MG63 (cell line): ENCODE measurements at regions not wholly inside any gene's neighbourhood (a gene's known extent, or its start where the extent isn't known, plus 50 kb on each side); places are given as distances from the start of the nearest gene placed in this dataset.
"Not testable (repeated sequence)": the region's sequence is repeated elsewhere in the genome, so short reads cannot be mapped to it uniquely, and the experiment has no call there.

Source experiments
- DNase-seq: peaks from one replicate; pipeline ENCODE4 v3.0.0-alpha.2; 2020
- H3K27me3 ChIP-seq: fragments of 250-450 bp; sonication (Bioruptor Pico); 2 replicates; pipeline ENCODE4 v1.5.1; 2020; ENCODE audit warnings: mild to moderate bottlenecking, moderate library complexity
- H3K36me3 ChIP-seq: fragments of 250-450 bp; sonication (Bioruptor Pico); 2 replicates; pipeline ENCODE4 v1.5.1; 2020; ENCODE audit warnings: mild to moderate bottlenecking, moderate library complexity
- H3K4me3 ChIP-seq: fragments of 250-450 bp; sonication (Bioruptor Pico); 2 replicates; pipeline ENCODE4 v1.5.1; 2020; ENCODE audit warnings: mild to moderate bottlenecking, moderate library complexity
- H3K9me3 ChIP-seq: fragments of 250-450 bp; sonication (Bioruptor Pico); 2 replicates; pipeline ENCODE4 v1.5.1; 2020; ENCODE audit warnings: mild to moderate bottlenecking, moderate library complexity

DNA sequence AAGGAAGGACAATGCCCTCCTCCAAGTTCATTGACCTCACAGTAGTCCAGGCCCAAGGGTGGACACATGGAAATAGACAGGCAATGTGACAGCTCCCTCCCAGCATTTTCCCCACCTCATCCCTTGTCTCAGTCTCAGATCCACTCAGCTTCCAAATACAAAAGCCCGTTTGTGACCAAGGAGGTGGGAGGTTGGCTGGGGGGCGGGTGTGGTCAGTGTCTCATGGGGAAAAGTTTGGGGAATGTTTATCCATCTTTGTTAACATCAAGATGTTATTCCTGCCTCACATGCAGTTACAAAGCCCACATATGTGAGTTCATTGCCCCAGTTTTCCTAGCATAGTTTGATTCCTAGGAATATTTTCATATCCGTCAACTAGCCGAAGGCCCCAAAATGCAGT lies 338.5 kb upstream of the PPP2R3A start:
- no peaks in the 10 kb centered on the region for H3K36me3 ChIP-seq
- H3K4me3 ChIP-seq = no peak overlapping the region
- no peak for DNase-seq
- peaks cover 7% of the 10 kb centered on the region; the same call in 1 of the 2 replicates for H3K27me3 ChIP-seq
- H3K9me3 ChIP-seq = no peaks in the 10 kb centered on the region

DNA sequence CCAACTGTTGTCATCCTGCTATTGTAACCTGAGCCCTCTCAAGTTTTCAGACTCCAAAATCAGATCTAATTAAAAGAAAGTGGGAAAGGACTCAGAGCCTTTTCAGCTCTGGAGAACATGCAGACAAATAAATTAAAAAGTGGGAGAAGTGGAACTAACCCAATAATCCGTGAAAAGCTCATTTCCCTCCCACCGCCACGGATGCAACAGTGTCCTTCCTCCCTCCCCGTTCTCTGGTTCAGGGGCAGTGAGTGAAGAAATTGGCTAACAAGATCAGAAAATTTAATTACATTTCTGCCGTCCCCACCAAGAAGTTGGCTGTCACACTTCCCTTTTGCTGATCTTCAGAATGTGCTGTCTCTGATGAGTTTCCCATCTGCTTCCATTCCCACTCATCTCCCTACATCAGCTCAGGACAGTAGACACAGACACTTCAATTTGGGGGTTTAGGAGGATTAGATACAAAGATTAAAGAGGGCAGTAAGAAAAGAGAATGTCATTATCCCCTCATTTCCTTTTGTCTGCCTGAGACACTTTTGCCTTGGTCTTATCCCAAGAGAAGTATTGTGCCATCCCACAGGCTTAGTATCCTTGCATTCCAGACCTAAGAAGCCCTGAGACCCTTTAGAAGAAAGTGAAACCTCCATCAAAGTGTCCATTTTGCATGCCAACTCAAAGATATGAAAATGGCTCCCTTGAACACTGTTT lies 335.7 kb upstream of the PPP2R3A start:
- no peak for DNase-seq
- H3K27me3 ChIP-seq = peaks cover 7% of the 10 kb centered on the region; the same call in 1 of the 2 replicates
- H3K4me3 ChIP-seq = no peak overlapping the region
- no peaks in the 10 kb centered on the region for H3K9me3 ChIP-seq
- H3K36me3 ChIP-seq = no peaks in the 10 kb centered on the region

DNA sequence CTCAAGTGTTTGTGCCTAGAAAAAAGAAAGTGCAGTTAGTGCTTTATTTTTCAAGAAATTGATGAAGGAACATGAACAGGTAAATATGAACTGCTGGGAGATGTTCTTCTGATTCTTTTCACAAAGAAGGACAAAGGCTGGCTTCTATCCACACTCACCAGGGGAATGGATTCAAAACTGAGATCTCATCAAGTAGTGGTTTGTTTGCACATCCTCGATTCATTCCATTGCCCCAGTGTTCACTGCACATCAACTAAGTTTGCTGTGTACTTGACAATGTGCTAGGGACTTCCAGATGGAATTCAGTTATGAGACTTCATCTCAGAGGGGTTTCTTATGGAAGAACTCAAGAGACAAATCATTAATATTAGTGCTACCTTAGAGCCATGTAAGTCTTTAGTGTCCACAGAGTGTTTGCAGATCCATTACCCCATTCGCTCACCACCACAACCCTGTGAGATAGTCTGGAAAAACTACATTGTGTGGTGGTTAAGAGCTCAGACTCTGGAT lies 332.9 kb upstream of the PPP2R3A start:
- DNase-seq = no peak
- Histone ChIP-seq H3K4me3 (no peak overlapping the region), H3K27me3 (peaks cover 2% of the 10 kb centered on the region; the same call in 1 of the 2 replicates), H3K9me3 (no peaks in the 10 kb centered on the region), H3K36me3 (no peaks in the 10 kb centered on the region)

DNA sequence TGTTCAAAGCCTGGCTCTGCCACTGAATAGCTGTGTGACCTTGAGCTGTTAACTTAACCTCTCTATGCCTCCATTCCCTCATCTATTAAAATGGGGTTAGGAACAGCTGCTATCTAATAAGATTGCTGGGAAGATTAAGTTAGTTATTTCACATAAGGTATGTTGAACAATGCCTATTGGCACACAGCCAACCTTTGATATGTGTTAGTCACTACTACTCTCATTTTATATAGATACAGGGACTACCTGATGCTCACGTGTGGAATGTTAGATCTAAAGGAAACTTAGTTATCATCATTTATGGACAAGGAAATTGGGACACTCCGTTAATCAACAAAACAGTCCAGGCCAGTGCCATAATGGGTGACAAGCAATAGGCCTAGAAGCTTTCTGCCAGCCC lies 332.4 kb upstream of the PPP2R3A start:
- Histone ChIP-seq H3K36me3 (no peaks in the 10 kb centered on the region), H3K27me3 (peaks cover 2% of the 10 kb centered on the region; the same call in 1 of the 2 replicates), H3K9me3 (no peaks in the 10 kb centered on the region), H3K4me3 (no peak overlapping the region)
- DNase-seq = no peak

DNA sequence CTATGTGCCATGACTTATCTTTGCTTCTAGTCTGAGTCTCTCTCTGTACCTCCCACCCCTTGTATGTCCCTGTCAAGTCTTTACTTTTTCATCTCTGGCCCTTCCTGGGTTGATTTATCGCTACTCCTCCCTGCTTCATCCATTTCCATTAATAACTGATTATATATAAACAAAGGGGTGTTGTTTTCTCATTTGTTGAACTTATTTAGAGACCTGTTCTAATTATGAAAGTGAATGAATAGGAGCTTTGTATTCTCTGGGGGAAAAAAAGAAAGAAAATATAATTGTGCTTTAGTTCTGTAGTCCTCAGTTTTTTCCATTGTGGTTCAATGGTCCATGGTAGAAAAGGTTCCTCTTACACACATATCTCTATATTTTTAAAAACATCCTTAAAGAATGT lies 328.9 kb upstream of the PPP2R3A start:
- H3K9me3 ChIP-seq = no peaks in the 10 kb centered on the region
- no peaks in the 10 kb centered on the region for H3K36me3 ChIP-seq
- DNase-seq = no peak
- H3K4me3 ChIP-seq = no peak overlapping the region
- H3K27me3 ChIP-seq = no peaks in the 10 kb centered on the region; the same call in 1 of the 2 replicates

DNA sequence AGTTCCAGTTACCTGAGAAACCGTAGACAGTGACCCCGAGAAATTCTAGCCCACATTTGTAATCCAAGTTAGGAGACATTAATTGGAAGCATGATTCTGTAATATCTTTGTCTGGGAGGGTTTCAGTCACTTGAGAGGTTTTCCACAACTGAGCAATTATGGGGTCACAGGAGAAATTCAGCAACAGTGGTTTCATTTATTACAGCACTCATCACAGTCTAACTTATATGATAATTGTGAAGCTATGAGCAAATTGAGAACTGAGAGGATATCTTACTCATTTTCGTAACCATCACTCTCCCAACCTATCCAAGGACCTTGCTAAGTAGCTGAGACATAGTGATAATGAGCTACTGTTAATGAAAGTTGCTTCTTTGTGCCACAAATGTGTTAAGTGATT lies 328.5 kb upstream of the PPP2R3A start:
- Histone ChIP-seq H3K36me3 (no peaks in the 10 kb centered on the region), H3K4me3 (no peak overlapping the region), H3K27me3 (no peaks in the 10 kb centered on the region; the same call in 1 of the 2 replicates), H3K9me3 (no peaks in the 10 kb centered on the region)
- no peak for DNase-seq

DNA sequence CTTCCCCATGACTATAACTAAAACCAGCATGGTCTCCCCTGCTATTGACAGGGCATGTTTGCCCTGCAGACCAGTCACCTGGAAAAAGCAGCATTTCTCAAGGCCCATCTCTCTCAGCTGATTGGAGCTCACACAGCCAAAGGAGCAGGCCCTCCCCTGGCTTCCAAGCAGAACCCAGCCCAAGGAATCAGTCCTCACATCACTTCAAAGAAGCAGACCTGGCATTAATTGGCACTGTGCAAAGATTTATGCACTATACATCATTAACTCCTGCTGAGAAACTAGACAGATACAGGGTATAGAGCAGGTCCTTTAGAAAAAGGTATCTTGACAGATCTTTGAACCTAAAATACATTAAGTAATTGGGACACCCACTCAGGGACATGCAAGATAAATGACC lies 323.8 kb upstream of the PPP2R3A start:
- no peak for DNase-seq
- Histone ChIP-seq H3K27me3 (no peaks in the 10 kb centered on the region; the same call in 1 of the 2 replicates), H3K4me3 (no peak overlapping the region), H3K9me3 (peaks cover 2% of the 10 kb centered on the region; the same call in 1 of the 2 replicates), H3K36me3 (no peaks in the 10 kb centered on the region)

DNA sequence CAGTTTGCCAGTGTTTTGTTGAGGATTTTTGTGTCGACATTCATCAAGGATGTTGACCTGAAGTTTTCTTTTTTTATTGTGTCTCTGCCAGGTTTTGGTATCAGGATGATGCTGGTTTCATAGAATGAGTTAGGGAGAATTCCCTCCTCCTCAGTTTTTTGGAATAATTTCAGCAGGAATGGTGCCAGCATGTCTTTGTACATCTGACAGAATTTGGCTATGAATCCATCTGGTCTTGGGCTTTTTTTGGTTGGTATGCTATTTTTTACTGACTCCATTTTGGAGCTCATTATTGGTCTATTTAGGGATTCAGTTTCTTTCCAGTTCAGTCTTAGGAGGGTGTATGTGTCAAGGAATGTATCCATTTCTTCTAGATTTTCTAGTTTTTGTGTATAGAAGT lies 320.0 kb upstream of the PPP2R3A start:
- DNase-seq = no peak
- no peaks in the 10 kb centered on the region; the same call in 1 of the 2 replicates for H3K27me3 ChIP-seq
- H3K4me3 ChIP-seq = no peak overlapping the region
- peaks cover 4% of the 10 kb centered on the region for H3K9me3 ChIP-seq
- no peaks in the 10 kb centered on the region for H3K36me3 ChIP-seq

DNA sequence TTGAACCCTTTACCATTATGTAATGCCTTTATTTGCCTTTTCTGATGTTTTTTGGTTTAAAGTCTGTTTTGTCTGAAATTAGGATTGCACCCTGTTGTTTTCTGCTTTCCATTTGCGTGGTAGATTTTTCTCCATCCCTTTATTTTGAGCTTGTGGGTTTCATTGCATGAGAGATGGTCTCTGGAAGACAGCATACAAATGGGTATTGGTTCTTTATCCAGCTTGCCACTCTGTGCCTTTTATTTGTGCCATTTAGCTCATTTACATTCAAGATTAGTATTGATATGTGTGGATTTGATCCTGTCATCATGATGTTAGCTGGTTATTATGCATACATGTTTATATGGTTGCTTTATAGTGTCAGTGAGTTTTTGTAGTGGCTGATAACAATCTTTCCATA lies 318.7 kb upstream of the PPP2R3A start:
- no peak overlapping the region for H3K4me3 ChIP-seq
- H3K36me3 ChIP-seq = no peaks in the 10 kb centered on the region
- H3K27me3 ChIP-seq = no peaks in the 10 kb centered on the region
- no peak for DNase-seq
- H3K9me3 ChIP-seq = peaks cover 4% of the 10 kb centered on the region

DNA sequence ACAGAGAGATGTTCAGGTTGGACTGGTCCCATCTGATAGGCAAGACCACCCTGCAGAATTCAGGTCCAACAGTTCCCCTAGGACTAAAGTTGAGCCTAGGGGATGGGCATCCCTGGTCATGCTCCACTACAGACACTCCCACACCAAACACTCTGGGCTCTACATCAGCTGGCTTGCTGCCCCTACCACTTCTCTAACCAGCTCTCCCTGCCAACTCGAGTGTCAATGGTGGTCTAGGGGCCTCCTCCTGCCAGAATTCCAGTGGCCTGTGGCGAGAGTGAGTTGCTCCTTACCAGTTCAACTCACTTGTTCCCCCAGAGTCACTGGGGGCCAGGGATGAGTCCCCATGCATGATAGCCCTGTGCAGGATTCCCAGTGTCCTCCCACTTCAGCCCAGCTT lies 316.2 kb upstream of the PPP2R3A start:
- H3K9me3 ChIP-seq = peaks cover 4% of the 10 kb centered on the region
- no peak overlapping the region for H3K4me3 ChIP-seq
- H3K36me3 ChIP-seq = no peaks in the 10 kb centered on the region
- no peak for DNase-seq
- 0 out of 2 replicates have a peak, but pooled peaks cover 2% of the 10 kb centered on the region for H3K27me3 ChIP-seq

DNA sequence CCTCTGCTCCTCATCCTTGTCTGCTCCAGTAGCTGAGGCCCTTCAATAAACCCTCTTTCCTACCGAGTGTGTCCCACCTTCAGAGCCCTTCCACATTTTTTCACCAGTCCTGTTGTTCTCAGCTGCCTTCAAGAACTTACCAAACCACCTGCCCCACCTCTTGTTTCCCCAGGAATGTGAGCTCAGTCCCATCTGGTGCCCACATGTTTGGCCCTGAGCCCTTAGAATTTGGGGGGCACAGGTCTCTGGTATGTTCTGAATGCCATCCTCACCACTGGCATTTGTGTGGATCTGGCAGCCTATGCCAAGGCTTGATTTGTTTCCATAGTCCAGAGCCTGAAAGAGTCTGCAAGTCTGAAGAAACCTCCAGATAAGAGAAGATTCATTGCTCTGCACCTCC lies 315.2 kb upstream of the PPP2R3A start:
- no peaks in the 10 kb centered on the region for H3K36me3 ChIP-seq
- no peak for DNase-seq
- H3K9me3 ChIP-seq = peaks cover 4% of the 10 kb centered on the region
- no peak overlapping the region for H3K4me3 ChIP-seq
- 0 out of 2 replicates have a peak, but pooled peaks cover 2% of the 10 kb centered on the region for H3K27me3 ChIP-seq

DNA sequence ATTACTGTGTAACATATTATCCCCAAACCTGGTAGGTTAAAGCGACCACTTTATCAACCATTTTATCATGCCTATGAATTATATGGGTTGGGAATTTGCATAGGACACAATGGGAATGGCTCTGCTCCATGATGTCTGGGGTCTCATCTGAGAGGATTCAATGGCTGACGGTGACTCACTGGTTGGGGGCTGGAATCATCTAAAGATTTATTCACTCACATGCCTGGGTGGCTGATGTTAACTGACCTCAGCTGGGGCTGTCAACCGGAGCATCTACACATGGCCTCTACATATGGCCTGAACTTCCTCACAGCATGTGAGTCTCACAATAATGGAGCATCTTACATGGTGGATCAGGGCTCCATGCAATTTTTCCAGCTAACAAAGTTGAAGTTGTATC lies 313.1 kb upstream of the PPP2R3A start:
- Histone ChIP-seq H3K4me3 (no peak overlapping the region), H3K27me3 (peaks cover 2% of the 10 kb centered on the region; the same call in 1 of the 2 replicates)
- no peak for DNase-seq

DNA sequence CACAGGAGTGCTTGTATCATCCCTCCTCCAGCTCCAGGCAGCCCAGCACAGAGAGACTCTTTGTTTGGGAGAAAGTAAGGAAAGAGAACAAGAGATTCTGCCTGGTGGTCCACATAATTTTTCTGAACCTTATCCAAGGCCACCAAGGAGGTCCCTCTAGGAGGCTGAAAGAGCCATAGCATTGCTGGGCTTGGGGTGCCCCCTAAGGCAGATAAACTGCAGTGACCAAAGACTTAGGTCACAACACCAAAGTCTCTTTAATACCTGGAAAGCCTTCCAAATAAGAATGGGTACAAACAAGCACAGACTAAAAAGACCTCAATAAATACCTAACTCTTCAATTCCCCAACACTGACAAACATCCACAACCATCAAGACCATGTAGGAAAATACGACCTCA lies 310.2 kb upstream of the PPP2R3A start:
- peaks cover 2% of the 10 kb centered on the region; the same call in 1 of the 2 replicates for H3K27me3 ChIP-seq
- no peak overlapping the region for H3K4me3 ChIP-seq
- no peaks in the 10 kb centered on the region for H3K36me3 ChIP-seq

More for the DNA sequence above, 313.1 kb upstream of the PPP2R3A start:
- Histone ChIP-seq H3K36me3 (no peaks in the 10 kb centered on the region), H3K9me3 (no peaks in the 10 kb centered on the region; the same call in 1 of the 2 replicates)

DNA sequence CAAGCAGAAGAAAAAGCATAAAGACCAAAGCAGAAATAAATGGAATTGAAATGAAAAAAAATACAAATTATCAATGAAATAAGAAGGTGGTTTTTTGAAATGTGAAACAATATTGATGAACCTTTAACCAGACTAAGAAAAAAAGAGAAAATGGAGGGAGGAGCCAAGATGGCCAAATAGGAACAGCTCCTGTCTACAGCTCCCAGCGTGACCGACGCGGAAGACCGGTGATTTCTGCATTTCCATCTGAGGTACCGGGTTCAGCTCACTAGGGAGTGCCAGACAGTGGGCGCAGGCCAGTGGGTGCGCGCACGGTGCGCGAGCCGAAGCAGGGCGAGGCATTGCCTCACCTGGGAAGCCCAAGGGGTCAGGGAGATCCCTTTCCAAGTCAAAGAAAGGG lies 307.1 kb upstream of the PPP2R3A start:
- not testable (repeated sequence) for H3K9me3 ChIP-seq, H3K36me3 ChIP-seq, H3K27me3 ChIP-seq, H3K4me3 ChIP-seq, DNase-seq

More for the DNA sequence above, 310.2 kb upstream of the PPP2R3A start:
- no peak for DNase-seq
- no peaks in the 10 kb centered on the region; the same call in 1 of the 2 replicates for H3K9me3 ChIP-seq

DNA sequence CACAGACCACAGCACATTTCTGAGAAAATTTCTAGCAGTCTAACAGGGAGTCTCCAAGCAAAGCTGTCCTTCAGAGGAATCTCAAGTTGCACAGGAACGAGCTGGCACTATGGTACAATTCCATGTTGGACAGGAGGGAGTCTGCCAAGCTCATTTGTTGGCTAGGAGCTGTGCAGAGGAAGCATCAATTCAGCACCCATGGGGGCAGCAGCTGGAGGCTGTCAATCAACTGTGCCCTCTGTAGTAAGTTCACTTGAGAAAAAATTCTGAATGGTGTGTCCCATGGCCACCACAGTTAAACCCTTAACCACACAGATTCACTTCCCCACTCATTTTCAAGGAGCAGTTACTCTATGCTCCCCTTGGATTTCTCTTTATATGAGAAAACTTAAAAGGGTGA lies 298.5 kb upstream of the PPP2R3A start:
- Histone ChIP-seq H3K36me3 (no peaks in the 10 kb centered on the region), H3K4me3 (no peak overlapping the region), H3K9me3 (no peaks in the 10 kb centered on the region; the same call in 1 of the 2 replicates), H3K27me3 (no peaks in the 10 kb centered on the region)
- no peak for DNase-seq

DNA sequence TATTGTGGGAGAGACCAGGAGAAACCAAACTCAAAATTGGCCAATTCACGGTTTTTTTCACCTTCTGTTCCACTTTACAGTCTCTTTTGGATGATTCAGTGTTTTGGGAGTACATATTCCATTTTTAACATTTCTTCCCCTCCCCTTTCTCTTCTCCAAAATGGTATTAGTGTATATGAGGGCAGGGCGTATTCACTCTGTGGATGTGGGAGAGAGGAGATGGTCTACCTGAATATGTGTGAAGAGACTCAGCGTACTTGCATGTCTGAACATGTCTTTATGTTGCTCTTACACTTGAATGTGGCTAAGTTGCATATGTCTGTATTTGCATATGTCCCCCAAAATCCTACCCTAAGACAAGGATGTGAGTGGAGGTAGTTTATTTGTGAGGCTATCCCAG lies 291.0 kb upstream of the PPP2R3A start:
- H3K4me3 ChIP-seq = no peak overlapping the region
- DNase-seq = no peak
- no peaks in the 10 kb centered on the region for H3K27me3 ChIP-seq
- no peaks in the 10 kb centered on the region for H3K9me3 ChIP-seq
- no peaks in the 10 kb centered on the region for H3K36me3 ChIP-seq

DNA sequence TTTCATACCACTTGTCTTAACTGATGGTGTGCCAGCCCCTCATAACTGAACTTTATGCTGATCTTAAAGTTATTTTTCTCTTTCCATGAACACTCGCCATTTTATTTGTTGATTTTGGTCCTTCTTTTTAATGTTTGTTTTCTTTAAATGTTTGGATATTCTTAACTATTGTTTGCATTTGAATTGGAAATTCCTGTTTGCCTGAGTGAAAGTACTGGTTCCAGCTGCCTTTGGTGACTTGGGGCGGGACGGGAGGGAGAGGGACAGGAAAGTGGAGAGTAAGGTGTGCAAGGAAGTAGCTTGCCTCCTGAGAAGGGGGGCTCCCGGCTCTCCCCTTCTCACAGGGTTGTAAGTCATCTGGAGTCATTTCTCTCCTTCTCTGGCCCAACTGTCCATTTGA lies 287.1 kb upstream of the PPP2R3A start:
- no peak overlapping the region for H3K4me3 ChIP-seq
- 0 out of 2 replicates have a peak, but pooled peaks cover 2% of the 10 kb centered on the region for H3K9me3 ChIP-seq
- DNase-seq = no peak
- H3K27me3 ChIP-seq = no peaks in the 10 kb centered on the region
- H3K36me3 ChIP-seq = no peaks in the 10 kb centered on the region

DNA sequence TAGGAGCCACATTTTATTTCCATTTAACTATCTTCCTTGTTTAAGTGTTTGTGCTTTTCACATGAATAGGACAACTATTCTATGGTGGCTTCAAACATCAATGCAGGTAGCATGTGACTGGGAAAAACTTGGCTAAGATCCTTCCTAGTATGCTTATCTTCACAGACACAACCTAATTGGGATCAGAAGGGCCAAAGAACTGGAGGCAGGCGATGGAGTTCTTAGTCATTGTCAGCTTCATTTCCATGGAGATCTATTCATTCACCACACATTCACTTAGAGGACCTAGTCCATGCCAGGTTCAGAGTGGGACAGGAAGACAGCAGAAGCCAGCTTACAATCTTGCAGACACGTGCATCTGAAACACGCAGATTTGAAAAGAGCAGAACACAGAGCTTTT lies 277.5 kb upstream of the PPP2R3A start:
- H3K9me3 ChIP-seq = no peaks in the 10 kb centered on the region
- DNase-seq = no peak
- H3K36me3 ChIP-seq = no peaks in the 10 kb centered on the region
- no peaks in the 10 kb centered on the region for H3K27me3 ChIP-seq
- no peak overlapping the region for H3K4me3 ChIP-seq
